ENCODE measurements at regions not wholly inside any gene's neighbourhood (a gene's known extent, or its start where the extent isn't known, plus 50 kb on each side); places are given as distances from the start of the nearest gene placed in this dataset.

DNA sequence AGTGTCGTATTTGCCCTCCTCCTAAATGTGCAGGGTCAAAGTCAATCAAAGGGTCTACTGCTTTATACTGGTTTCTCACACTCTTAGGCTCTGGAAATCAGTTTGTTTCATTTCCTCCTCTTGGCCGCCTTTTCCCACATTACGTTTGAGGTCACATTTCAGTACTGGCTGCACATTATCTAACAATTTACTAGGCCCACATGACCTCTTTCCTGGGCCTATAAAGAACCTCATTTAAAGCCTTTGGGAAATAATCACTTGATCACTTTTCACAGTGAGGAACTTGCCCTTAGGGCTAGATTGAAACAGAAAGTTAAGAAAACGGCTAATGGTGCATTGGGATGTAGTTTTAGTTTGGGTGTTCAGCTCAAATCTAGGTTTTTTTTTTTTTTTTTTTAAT is 497.5 kb downstream of the RERGL start:
- 52% methylated on average over 4 of the region's 4 CpGs for WGBS (ENCODE audit: insufficient coverage, low coverage, low lambda C conversion rate, missing lambda C conversion rate)
- intact Hi-C loops (cut with DNase I): no loop called here

DNA sequence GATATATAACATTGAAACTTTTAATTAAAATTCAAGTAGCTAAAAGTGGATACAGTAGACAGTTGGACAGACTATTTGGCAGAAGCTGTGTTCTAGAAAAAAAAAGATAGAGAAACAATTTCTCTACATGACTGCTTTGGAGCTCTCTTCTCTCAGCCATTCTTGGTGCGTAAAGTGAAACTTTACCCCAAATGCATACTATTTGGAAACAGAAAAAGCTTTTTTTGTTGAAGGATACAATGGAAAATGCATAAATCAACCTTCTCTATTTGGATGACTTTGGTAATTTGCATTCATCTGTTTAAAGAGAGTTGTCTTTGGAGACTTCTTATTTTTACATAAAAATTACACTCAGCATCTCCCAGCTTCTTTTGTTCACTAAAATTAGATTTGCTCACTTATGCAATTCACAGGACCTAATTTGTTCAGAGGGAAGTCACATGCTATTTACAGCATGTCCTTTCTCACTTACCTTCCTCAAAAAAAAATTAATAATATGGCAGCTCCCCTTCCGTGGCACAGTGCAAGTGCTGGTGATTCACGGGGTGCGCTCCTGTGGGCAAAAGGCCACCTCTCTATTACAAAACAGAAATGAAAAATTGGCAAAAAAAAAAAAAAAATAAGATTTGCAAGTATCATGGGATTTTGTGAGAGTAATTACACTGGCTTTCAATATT is 498.9 kb downstream of the RERGL start:
- 76% methylated on average over 4 of the region's 4 CpGs for WGBS (ENCODE audit: insufficient coverage, low coverage, low lambda C conversion rate, missing lambda C conversion rate)
- no peak for ATAC-seq
- intact Hi-C loops (cut with DNase I): no loop called here

More for the DNA sequence above, 497.5 kb downstream of the RERGL start:
- ATAC-seq (no peak), DNase-seq (no peak)
- Histone ChIP-seq H3K36me3 (no peaks in the 10 kb centered on the region), H3K9me3 (no peaks in the 10 kb centered on the region), H3K27me3 (no peaks in the 10 kb centered on the region), H3K4me1 (no peaks in the 10 kb centered on the region), H3K27ac (no peak overlapping the region), H3K4me3 (no peak overlapping the region)
- no peak for TF ChIP-seq POLR2A (IDR thresholded peaks at IDR 0.05)
- TF ChIP-seq, protein P1, sequence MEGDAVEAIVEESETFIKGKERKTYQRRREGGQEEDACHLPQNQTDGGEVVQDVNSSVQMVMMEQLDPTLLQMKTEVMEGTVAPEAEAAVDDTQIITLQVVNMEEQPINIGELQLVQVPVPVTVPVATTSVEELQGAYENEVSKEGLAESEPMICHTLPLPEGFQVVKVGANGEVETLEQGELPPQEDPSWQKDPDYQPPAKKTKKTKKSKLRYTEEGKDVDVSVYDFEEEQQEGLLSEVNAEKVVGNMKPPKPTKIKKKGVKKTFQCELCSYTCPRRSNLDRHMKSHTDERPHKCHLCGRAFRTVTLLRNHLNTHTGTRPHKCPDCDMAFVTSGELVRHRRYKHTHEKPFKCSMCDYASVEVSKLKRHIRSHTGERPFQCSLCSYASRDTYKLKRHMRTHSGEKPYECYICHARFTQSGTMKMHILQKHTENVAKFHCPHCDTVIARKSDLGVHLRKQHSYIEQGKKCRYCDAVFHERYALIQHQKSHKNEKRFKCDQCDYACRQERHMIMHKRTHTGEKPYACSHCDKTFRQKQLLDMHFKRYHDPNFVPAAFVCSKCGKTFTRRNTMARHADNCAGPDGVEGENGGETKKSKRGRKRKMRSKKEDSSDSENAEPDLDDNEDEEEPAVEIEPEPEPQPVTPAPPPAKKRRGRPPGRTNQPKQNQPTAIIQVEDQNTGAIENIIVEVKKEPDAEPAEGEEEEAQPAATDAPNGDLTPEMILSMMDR (IDR thresholded peaks at IDR 0.05): no peak

DNA sequence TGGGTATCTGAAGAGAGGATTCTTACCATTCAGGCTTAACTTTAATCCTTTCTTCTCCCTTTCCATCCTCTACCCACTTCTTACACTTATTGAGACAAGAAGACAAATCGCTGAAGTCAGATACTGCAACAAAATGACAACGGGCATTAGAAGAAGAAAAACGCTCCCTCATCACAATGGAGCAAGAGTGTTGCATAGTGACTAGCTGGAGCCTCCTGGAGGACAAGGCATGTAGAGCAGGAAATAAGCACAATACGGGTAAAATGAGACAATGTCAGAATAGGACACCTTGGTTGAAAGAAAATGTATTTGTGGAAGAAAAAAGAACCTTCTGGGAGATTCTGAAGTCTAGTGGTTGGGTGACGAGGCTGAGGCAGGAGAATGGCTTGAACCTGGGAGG is 501.0 kb downstream of the RERGL start:
- Histone ChIP-seq H3K4me3 (no peak overlapping the region), H3K9me3 (no peaks in the 10 kb centered on the region), H3K27me3 (no peaks in the 10 kb centered on the region), H3K27ac (no peak overlapping the region), H3K36me3 (no peaks in the 10 kb centered on the region), H3K4me1 (no peaks in the 10 kb centered on the region)
- ATAC-seq (peak in 3 of 4 donors; percentile 35 to 63 (median 41)), DNase-seq (no peak)
- no peak for TF ChIP-seq POLR2A (IDR thresholded peaks at IDR 0.05)
- TF ChIP-seq, protein P1 (IDR thresholded peaks at IDR 0.05): peak in 3 of 4 donors; percentile 9 to 33 (median 19)
- 47% methylated on average over 5 of the region's 5 CpGs for WGBS (ENCODE audit: insufficient coverage, low coverage, low lambda C conversion rate, missing lambda C conversion rate)
- intact Hi-C loops (cut with DNase I): no loop called here

More for the DNA sequence above, 498.9 kb downstream of the RERGL start:
- H3K9me3 ChIP-seq: no peaks in the 10 kb centered on the region
- H3K36me3 ChIP-seq: no peaks in the 10 kb centered on the region
- no peaks in the 10 kb centered on the region for H3K27me3 ChIP-seq
- H3K4me1 ChIP-seq: no peaks in the 10 kb centered on the region
- no peak overlapping the region for H3K4me3 ChIP-seq
- DNase-seq: no peak
- H3K27ac ChIP-seq: no peak overlapping the region
- no peak for TF ChIP-seq POLR2A (IDR thresholded peaks at IDR 0.05)
- TF ChIP-seq, protein P1 (IDR thresholded peaks at IDR 0.05): no peak

DNA sequence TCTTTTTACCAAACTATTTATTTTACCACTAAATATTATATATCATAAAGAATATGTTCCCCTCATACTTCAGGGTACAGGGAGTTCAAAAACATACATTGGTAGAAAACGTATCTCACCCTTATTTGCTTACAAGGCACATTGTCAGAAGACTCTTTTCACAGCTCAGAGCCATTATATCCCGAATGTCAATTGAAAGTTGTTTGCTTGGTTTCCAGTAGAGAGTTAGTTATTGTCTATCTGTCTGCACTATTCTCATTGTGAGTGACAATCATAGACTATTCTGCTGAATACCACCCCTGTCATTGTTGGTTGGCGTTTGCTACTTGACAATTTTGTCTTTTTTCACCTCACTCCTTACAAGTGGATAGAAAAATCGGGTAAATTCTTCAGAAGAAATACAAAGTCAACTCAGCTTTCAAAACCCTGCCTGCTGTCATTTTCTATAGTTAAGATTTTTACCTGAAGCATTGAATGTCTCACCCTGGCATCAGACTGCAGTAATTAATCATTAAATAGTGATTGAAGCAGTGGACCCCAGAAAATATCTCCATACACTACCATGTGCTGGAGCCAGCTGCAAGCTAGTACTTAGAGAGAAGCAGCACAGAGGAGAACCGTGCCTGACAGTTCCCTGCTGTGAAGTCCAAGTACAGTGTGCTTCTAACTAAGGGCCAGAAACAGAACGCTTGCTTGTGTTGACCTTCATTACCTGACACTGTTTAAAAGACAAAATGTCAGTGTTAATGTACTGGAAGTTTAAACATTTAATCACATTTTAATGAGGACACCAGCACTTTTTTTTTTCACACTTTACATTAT is 510.6 kb downstream of the RERGL start:
- TF ChIP-seq, protein P1 (IDR thresholded peaks at IDR 0.05): no peak
- no peak for TF ChIP-seq POLR2A (IDR thresholded peaks at IDR 0.05)
- Histone ChIP-seq H3K27me3 (no peaks in the 10 kb centered on the region), H3K4me3 (no peak overlapping the region), H3K36me3 (no peaks in the 10 kb centered on the region), H3K9me3 (no peaks in the 10 kb centered on the region), H3K4me1 (no peaks in the 10 kb centered on the region), H3K27ac (no peak overlapping the region)
- WGBS (ENCODE audit: insufficient coverage, low coverage, low lambda C conversion rate, missing lambda C conversion rate): 24% methylated on average over 6 of the region's 6 CpGs
- ATAC-seq (no peak), DNase-seq (no peak)
- intact Hi-C loops (cut with DNase I): no loop called here

Data from right lobe of liver (tissue), 6 donors.